Loucy (cell line): ENCODE measurements at regions not wholly inside any gene's neighbourhood (a gene's known extent, or its start where the extent isn't known, plus 50 kb on each side); places are given as distances from the start of the nearest gene placed in this dataset.

ENCODE experiments used
- H2AFZ ChIP-seq: fragments of 200-600 bp; sonication (generic); 2 replicates; pipeline ENCODE4 v1.6.0; 2016; ENCODE audit warnings: antibody characterized with exemption, mild to moderate bottlenecking, low read length, moderate library complexity
- H3F3A ChIP-seq: fragments of 200-600 bp; 2 replicates; pipeline ENCODE4 v1.6.0; 2016; ENCODE audit warnings: antibody characterized with exemption, low read depth, mild to moderate bottlenecking
- H3K27me3 ChIP-seq: fragments of 200-600 bp; sonication (generic); 2 replicates; pipeline ENCODE4 v1.6.1; 2014; ENCODE audit warnings: low read length, mild to moderate bottlenecking; ENCODE audit not compliant: insufficient read depth, poor library complexity, severe bottlenecking
- H3K36me3 ChIP-seq: fragments of 200-600 bp; sonication (generic); 2 replicates; pipeline ENCODE4 v1.6.1; 2016; ENCODE audit warnings: low read length; ENCODE audit not compliant: insufficient read depth
- H3K4me1 ChIP-seq: fragments of 200-600 bp; sonication (generic); 2 replicates; pipeline ENCODE4 v1.5.1; 2014; ENCODE audit warnings: low read length, mild to moderate bottlenecking; ENCODE audit not compliant: insufficient read depth, poor library complexity, severe bottlenecking
- H3K4me2 ChIP-seq: fragments of 200-600 bp; sonication (generic); 2 replicates; pipeline ENCODE4 v1.6.0; 2014; ENCODE audit warnings: antibody characterized with exemption, low read length, low read depth, mild to moderate bottlenecking; ENCODE audit not compliant: poor library complexity, severe bottlenecking
- H3K4me3 ChIP-seq: fragments of 200-600 bp; sonication (generic); 2 replicates; pipeline ENCODE4 v1.5.1; 2014; ENCODE audit warnings: low read length, mild to moderate bottlenecking, mixed read lengths; ENCODE audit not compliant: poor library complexity, severe bottlenecking
- H3K79me2 ChIP-seq: fragments of 200-600 bp; sonication (generic); 2 replicates; pipeline ENCODE4 v1.6.1; 2014; ENCODE audit warnings: low read length; ENCODE audit not compliant: insufficient read depth
- H3K9ac ChIP-seq: fragments of 200-600 bp; sonication (generic); 2 replicates; pipeline ENCODE4 v1.6.0; 2014; ENCODE audit warnings: mild to moderate bottlenecking, low read depth, low read length, moderate library complexity; ENCODE audit not compliant: poor library complexity, severe bottlenecking
- H3K9me2 ChIP-seq: fragments of 200-600 bp; sonication (generic); replicated peaks from 2 replicates; pipeline ENCODE4 v1.6.1; 2016; ENCODE audit warnings: low read depth, low read length, mixed read lengths
- H3K9me3 ChIP-seq: fragments of 200-600 bp; sonication (generic); 2 replicates; pipeline ENCODE4 v1.6.1; 2014; ENCODE audit warnings: mild to moderate bottlenecking, antibody characterized with exemption, low read length, low read depth; ENCODE audit not compliant: insufficient read depth
- H4K20me1 ChIP-seq: fragments of 200-600 bp; sonication (generic); 2 replicates; pipeline ENCODE4 v1.6.0; 2014; ENCODE audit warnings: antibody characterized with exemption, low read length, mild to moderate bottlenecking; ENCODE audit not compliant: insufficient read depth, poor library complexity, severe bottlenecking
- CTCF ChIP-seq: fragments of 200-600 bp; sonication (generic); conservative IDR thresholded peaks from 2 replicates; pipeline ENCODE4 v1.5.1; 2014; ENCODE audit warnings: mild to moderate bottlenecking, antibody characterized with exemption, low read length
- EZH2phosphoT487 ChIP-seq: fragments of 200-600 bp; IDR thresholded peaks from 2 replicates; pipeline ENCODE4 v1.6.1; 2018; ENCODE audit warnings: antibody characterized with exemption, mild to moderate bottlenecking, moderate library complexity, borderline replicate concordance

GRCh38 chr11:14578541-14578956 is 58.4 kb upstream of the PSMA1 start:
- Histone ChIP-seq H3K79me2 (no peaks in the 10 kb centered on the region), H3K9ac (peak overlapping the region; percentile 48), H3K9me2 (no peaks in the 10 kb centered on the region), H3K4me2 (peak overlapping the region; percentile 63), H3K9me3 (no peaks in the 10 kb centered on the region; the same call in 1 of the 2 replicates), H3K4me1 (peaks cover 23% of the 10 kb centered on the region), H3F3A (0 out of 2 replicates have a peak, but pooled peaks cover 6% of the 10 kb centered on the region), H3K4me3 (peak overlapping the region; percentile 58), H3K27me3 (no peaks in the 10 kb centered on the region), H4K20me1 (no peaks in the 10 kb centered on the region), H3K36me3 (no peaks in the 10 kb centered on the region), H2AFZ (no peak overlapping the region)
- no peak for TF ChIP-seq CTCF
- no peak for TF ChIP-seq EZH2phosphoT487

- Histone ChIP-seq H4K20me1 (no peaks in the 10 kb centered on the region), H3K79me2 (no peaks in the 10 kb centered on the region), H2AFZ (no peak overlapping the region), H3K9me3 (no peaks in the 10 kb centered on the region), H3K4me1 (peaks cover 23% of the 10 kb centered on the region), H3K9ac (no peak overlapping the region), H3K4me3 (no peak overlapping the region), H3K27me3 (no peaks in the 10 kb centered on the region), H3F3A (0 out of 2 replicates have a peak, but pooled peaks cover 6% of the 10 kb centered on the region), H3K36me3 (no peaks in the 10 kb centered on the region), H3K4me2 (peak overlapping the region; percentile 63), H3K9me2 (no peaks in the 10 kb centered on the region)
- TF ChIP-seq CTCF: no peak
- TF ChIP-seq EZH2phosphoT487: no peak
Observed at GRCh38 chr11:14579646-14580045, 59.5 kb upstream of the PSMA1 start.

GRCh38 chr11:14582793-14583192 is 60.8 kb upstream of the PDE3B start:
- H3K9ac ChIP-seq: no peak overlapping the region
- no peaks in the 10 kb centered on the region for H3K9me3 ChIP-seq
- no peak overlapping the region for H3K4me3 ChIP-seq
- H3F3A ChIP-seq: 0 out of 2 replicates have a peak, but pooled peaks cover 6% of the 10 kb centered on the region
- peaks cover 20% of the 10 kb centered on the region for H3K4me1 ChIP-seq
- no peaks in the 10 kb centered on the region for H3K36me3 ChIP-seq
- H2AFZ ChIP-seq: no peak overlapping the region
- no peak for TF ChIP-seq EZH2phosphoT487
- no peak for TF ChIP-seq CTCF
- H3K79me2 ChIP-seq: no peaks in the 10 kb centered on the region
- no peaks in the 10 kb centered on the region for H3K9me2 ChIP-seq
- H4K20me1 ChIP-seq: no peaks in the 10 kb centered on the region
- no peak overlapping the region for H3K4me2 ChIP-seq
- no peaks in the 10 kb centered on the region for H3K27me3 ChIP-seq
